B cell (primary cell): ENCODE measurements at regions not wholly inside any gene's neighbourhood (a gene's known extent, or its start where the extent isn't known, plus 50 kb on each side); places are given as distances from the start of the nearest gene placed in this dataset.

ENCODE experiments used
- CTCF ChIP-seq: fragments of 200-600 bp; IDR thresholded peaks from one replicate; pipeline ENCODE4 v1.8.0; 2022; ENCODE audit warnings: antibody characterized with exemption, mild to moderate bottlenecking
- EZH2 ChIP-seq: IDR thresholded peaks from 2 replicates; pipeline ENCODE4 v1.6.1; 2012; ENCODE audit warnings: borderline replicate concordance, low read depth, mild to moderate bottlenecking, moderate library complexity, low read length; ENCODE audit not compliant: insufficient read depth, poor library complexity, severe bottlenecking

- TF ChIP-seq EZH2 (no peak), CTCF (no peak)
These were observed 84.1 kb upstream of the KLF12 start for GRCh38 chr13:74218291-74218690.
